NOMO-1 (cell line): ENCODE measurements at regions not wholly inside any gene's neighbourhood (a gene's known extent, or its start where the extent isn't known, plus 50 kb on each side); places are given as distances from the start of the nearest gene placed in this dataset.
"Not testable (repeated sequence)": the region's sequence is repeated elsewhere in the genome, so short reads cannot be mapped to it uniquely, and the experiment has no call there.

Experiments
- DNase-seq, 2 experiments: peaks; one replicate each; lab custom pipeline; 2025; ENCODE audit not compliant: unreplicated experiment in 2 of 2; lab: John Stamatoyannopoulos, UW

GRCh38 chr3:161689584-161690298, 193.1 kb downstream of the OTOL1 start:
- no peak for DNase-seq

DNA sequence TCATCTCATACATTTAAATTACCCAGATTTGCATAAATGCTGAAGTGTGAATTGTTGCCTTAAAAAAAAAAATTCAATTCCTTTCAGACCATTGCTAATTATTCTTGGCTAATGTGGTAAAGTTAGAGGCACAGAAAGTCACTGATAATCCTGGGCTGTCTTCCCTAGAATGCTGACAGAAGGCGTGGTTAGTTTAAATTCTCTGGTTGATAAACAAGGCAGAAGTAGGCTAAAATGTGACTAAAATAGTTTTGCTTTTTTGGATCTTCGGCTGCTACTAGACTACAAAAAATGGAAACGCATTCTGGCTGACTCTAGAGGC, 193.7 kb downstream of the OTOL1 start:
- DNase-seq = no peak

DNA sequence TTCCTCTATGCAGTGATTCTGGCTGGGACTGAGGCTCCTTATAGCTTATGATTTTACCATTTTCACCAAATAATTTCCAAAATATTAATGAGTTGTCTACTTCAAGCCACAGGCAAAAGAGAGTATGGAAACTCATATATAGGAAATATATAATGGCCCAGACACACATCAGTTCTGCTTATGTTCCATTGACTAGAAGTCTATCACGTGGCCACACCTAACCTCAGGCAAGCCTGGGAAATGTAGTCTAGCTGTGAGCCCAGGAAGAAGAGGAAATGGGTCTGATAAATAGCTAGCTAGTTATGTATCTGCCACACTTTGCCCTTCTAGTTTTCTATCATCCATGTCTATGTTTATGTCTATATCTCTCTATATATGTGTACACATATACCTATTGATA, 195.1 kb downstream of the OTOL1 start:
- no peak for DNase-seq

DNA sequence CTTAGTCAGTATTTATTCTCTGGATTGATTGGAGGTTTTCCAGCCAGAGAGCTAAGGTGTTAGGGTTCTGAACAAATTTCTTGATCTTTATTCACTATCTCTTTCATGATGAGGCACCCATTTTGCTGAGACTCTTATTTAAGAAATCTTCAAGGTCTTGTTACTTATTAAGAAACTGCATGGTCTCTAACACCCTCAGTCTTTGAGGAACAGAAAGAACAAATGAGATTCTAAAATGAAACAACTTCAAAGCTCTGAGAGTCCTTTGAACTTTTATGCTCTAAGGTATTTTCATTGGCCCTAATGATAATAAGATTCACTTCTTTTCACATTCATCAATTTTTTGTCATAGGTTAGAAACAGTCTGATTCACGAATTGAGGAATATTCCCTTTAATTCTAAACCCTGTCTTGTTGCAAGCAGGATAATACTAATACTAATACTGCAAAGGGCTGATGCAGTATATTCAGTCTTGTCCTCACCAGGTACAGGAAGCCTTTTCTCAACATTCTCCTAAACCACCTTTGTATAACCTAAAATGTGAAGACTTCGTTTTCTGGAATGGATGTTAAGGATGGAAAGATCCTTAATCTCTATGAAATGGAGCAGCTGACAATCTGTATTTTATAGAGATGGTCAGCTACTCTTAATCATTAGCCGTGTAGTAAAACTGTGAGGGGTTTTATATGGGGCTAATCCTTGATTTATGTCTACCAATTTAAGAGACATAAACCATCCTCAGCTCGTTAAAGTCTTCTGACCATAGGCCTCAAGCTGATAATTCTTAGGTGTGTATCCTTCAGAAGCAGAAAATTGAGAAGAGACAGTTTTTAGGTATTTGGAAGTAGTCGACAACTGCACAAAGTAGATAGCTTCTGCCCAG, 198.3 kb downstream of the OTOL1 start:
- no peak for DNase-seq

DNA sequence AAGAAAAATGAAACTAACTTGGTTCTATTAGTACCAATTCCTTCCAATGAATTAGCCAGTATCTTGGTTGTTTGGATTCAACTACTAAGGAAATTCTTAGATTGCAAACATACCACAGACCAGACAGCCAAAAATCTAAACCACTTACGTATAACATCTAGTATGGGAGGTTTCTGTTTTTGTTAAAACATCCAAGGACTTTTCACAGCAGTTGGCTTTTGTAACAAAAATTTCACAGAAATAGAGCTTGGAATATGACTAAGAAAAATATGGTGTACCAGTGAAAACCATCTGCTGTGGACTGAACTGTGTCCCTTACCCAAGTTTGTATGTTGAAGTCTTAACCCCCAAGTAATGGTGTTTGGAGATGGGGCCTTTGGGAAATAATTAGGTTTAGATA, 199.2 kb downstream of the OTOL1 start:
- DNase-seq = no peak

- DNase-seq = no peak
These were observed 204.4 kb downstream of the OTOL1 start for GRCh38 chr3:161700998-161701397.

GRCh38 chr3:161707253-161707652, 210.6 kb downstream of the OTOL1 start:
- not testable (repeated sequence) for DNase-seq

DNA sequence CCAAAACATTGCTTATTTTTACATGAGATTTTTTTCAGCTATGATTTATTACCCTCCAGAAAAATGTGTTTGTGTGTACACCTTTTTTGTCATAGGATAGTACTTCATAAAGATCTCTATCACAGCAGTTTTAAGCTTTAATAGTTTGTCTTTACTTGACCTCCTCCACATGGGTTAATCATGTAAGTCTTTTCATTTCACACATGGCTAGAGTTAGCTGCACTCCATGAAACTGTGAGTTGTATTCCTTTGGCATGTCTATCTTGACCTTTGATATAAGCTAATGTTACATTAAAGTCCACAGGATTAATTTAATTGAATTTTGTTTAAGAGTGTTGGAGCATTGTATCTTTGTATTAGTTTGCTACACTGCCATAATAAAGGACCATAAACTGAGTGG, 217.1 kb downstream of the OTOL1 start:
- no peak for DNase-seq

GRCh38 chr3:161731968-161732367, 235.4 kb downstream of the OTOL1 start:
- no peak for DNase-seq

DNA sequence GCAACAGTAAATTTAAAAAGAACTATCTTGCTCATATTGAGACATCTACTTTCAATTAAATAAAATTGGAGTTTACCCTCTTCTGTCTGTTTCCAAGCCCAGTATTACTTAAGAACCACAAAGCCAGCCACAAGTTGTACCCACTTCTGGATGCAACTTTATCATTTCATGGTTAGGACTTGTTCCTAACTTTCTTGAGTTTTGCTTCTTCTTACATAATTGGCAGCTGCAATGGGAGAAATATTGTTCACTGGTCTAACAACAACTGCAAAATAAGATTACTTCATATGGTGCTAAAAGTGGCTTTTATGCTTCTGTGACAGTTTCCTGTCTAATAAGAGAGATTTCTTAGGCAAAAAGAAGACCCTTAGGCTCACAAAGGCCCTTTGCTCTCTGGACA, 240.6 kb downstream of the OTOL1 start:
- no peak for DNase-seq

GRCh38 chr3:161740421-161740820, 243.8 kb downstream of the OTOL1 start:
- no peak for DNase-seq

DNA sequence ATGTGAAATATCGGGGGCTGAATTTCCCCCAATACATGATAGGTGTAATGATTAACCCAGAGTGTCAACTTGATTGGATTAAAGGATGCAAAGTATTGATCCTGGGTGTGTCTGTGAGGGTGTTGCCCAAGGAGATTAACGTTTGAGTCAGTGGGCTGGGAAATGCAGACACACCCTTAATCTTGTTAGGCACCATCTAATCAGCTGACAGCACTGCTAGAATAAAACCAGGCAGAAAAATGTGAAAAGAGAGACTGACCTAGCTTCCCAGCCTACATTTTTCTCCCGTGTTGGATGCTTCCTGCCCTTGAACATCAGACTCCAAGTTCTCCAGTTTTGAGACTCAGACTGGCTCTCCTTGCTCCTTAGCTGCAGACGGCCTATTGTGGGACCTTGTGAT, 247.8 kb downstream of the OTOL1 start:
- DNase-seq = no peak

- no peak for DNase-seq
These were observed 249.1 kb downstream of the OTOL1 start for GRCh38 chr3:161745741-161746140.

DNA sequence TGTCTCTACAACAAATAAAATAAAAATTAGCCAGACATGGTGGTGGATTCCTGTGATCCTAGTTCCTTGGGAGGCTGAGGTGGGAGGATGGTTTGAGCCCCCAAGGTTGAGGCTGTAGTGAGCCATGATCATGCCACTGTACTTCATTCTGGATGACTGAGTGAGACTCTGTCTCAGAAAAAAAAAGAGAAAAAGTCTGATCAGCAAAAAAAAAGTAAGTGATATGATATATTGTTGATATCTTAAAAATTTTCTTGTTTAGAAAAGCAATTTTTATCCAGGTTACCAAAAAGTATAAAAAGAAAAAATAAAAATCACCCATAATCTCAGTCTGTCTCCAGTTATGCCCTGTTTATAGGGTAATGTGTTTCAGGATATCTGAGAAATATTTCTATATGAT, 251.4 kb downstream of the OTOL1 start:
- DNase-seq = no peak

GRCh38 chr3:161754420-161755053, 257.9 kb downstream of the OTOL1 start:
- DNase-seq = no peak

- no peak for DNase-seq
These were observed 262.8 kb downstream of the OTOL1 start for GRCh38 chr3:161759444-161759843.

DNA sequence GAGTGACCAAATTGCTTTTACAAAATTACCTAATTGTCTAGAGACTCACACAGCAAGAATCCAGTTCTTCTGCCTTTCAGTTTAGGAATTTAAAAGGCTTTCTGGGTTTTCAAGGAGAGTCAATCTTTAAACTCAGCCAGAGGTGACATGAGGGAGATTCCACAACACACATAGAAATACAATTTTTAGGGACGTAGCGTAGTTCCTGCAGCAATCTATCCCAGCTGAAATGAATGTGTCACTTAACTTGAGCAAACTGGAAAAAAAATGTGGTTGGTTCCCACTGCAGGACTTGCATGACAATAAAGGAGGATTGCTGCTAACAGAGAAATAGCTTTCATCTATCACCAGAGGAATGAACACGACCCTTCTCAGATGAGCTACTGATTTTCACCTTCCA, 269.7 kb downstream of the OTOL1 start:
- no peak for DNase-seq

GRCh38 chr3:161770484-161771386, 274.1 kb downstream of the OTOL1 start:
- DNase-seq = no peak

DNA sequence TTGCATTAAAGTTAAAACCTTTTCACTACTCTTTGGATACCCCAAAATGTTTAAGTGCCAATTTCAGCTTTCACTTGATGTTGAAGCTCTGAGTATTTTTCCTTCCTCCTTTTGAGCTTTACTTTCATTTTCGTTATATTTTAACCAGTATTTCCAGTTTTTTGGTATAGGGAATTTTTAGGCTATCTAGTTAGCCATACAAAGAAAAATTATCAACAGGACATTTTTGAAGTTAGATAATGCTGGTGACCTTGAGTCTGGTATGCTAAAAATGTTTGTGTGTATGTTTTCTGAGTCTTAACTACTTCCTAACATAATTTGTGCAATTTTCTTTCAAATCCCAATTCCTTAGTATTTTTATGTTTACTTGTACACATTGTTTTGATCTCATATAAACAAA, 284.8 kb downstream of the OTOL1 start:
- DNase-seq = peak in 1 of 2 experiments; percentile 16

- DNase-seq = no peak
These were observed 296.8 kb downstream of the OTOL1 start for GRCh38 chr3:161793194-161793930.
